ENCODE measurements at regions not wholly inside any gene's neighbourhood (a gene's known extent, or its start where the extent isn't known, plus 50 kb on each side); places are given as distances from the start of the nearest gene placed in this dataset.

GRCh38 chr4:77501240-77501639 is 104.4 kb upstream of the CXCL13 start:
- TF ChIP-seq CTCF (conservative IDR thresholded peaks at IDR 0.05) (no peak), EZH2 (IDR thresholded peaks at IDR 0.05; ENCODE audit: low read depth) (no peak)

Data from PC-9 (cell line).